Trophoblast cell (in vitro differentiated cells and primary cell): ENCODE measurements at regions not wholly inside any gene's neighbourhood (a gene's known extent, or its start where the extent isn't known, plus 50 kb on each side); places are given as distances from the start of the nearest gene placed in this dataset.
A peak's percentile ranks its signal among the peaks of the same experiment; 100 is the strongest.

Source experiments
- DNase-seq, 2 donors: peaks; one replicate each; pipeline ENCODE4 v3.0.0-alpha.2; 2016
- H2AFZ ChIP-seq: 2 replicates; pipeline ENCODE4 v1.6.1; 2013; ENCODE audit warnings: low read length, moderate library complexity, mild to moderate bottlenecking; ENCODE audit not compliant: insufficient read depth, poor library complexity
- H2AK5ac ChIP-seq: 2 replicates; pipeline ENCODE4 v1.6.1; 2013; ENCODE audit warnings: mild to moderate bottlenecking, low read length
- H2BK120ac ChIP-seq: 2 replicates; pipeline ENCODE4 v1.6.1; 2013; ENCODE audit warnings: low read length, mild to moderate bottlenecking, moderate library complexity; ENCODE audit not compliant: insufficient read depth, poor library complexity
- H2BK12ac ChIP-seq: 2 replicates; pipeline ENCODE4 v1.6.1; 2013; ENCODE audit warnings: mild to moderate bottlenecking, low read length, moderate library complexity
- H2BK5ac ChIP-seq: 2 replicates; pipeline ENCODE4 v1.6.1; 2013; ENCODE audit warnings: low read length, low read depth, moderate library complexity, mild to moderate bottlenecking; ENCODE audit not compliant: poor library complexity
- H3K14ac ChIP-seq: 2 replicates; pipeline ENCODE4 v1.6.1; 2013; ENCODE audit warnings: mild to moderate bottlenecking, low read length
- H3K18ac ChIP-seq: 2 replicates; pipeline ENCODE4 v1.6.1; 2013; ENCODE audit warnings: mild to moderate bottlenecking, low read length
- H3K23ac ChIP-seq: 2 replicates; pipeline ENCODE4 v1.6.1; 2013; ENCODE audit warnings: low read length
- H3K27ac ChIP-seq: 2 replicates; pipeline ENCODE4 v1.5.1; 2013; ENCODE audit warnings: low read depth, mild to moderate bottlenecking, inconsistent platforms, low read length, moderate library complexity
- H3K27me3 ChIP-seq: 2 replicates; pipeline ENCODE4 v1.6.1; 2013; ENCODE audit warnings: inconsistent platforms, mild to moderate bottlenecking, low read length, moderate library complexity; ENCODE audit not compliant: insufficient read depth
- H3K36me3 ChIP-seq, 2 experiments: 1 replicate in 1 of 2; 2 replicates in 1 of 2; pipeline ENCODE4 v1.6.1; 2013; ENCODE audit warnings: low read length in 2 of 2, mild to moderate bottlenecking in 2 of 2, moderate library complexity in 1 of 2; ENCODE audit not compliant: insufficient read depth in 2 of 2, control insufficient read depth in 1 of 2
- H3K4ac ChIP-seq: 2 replicates; pipeline ENCODE4 v1.6.1; 2013; ENCODE audit warnings: low read depth, mild to moderate bottlenecking, low read length, moderate library complexity
- H3K4me1 ChIP-seq, 2 experiments: 1 replicate in 1 of 2; 2 replicates in 1 of 2; pipeline ENCODE4 v1.6.1; 2013; ENCODE audit warnings: low read length in 2 of 2, mild to moderate bottlenecking in 2 of 2, moderate library complexity in 1 of 2; ENCODE audit not compliant: insufficient read depth in 2 of 2, control insufficient read depth in 1 of 2
- H3K4me2 ChIP-seq: 2 replicates; pipeline ENCODE4 v1.6.1; 2013; ENCODE audit warnings: inconsistent platforms, mild to moderate bottlenecking, low read length, moderate library complexity
- H3K4me3 ChIP-seq: 2 replicates; pipeline ENCODE4 v1.5.1; 2013; ENCODE audit warnings: mild to moderate bottlenecking, low read depth, low read length, inconsistent platforms
- H3K79me1 ChIP-seq: one replicate; pipeline ENCODE4 v1.6.1; 2013; ENCODE audit warnings: low read length
- H3K79me2 ChIP-seq: 2 replicates; pipeline ENCODE4 v1.6.1; 2013; ENCODE audit warnings: low read length, mild to moderate bottlenecking; ENCODE audit not compliant: control insufficient read depth, insufficient read depth, poor library complexity
- H3K9ac ChIP-seq: 2 replicates; pipeline ENCODE4 v1.6.1; 2013; ENCODE audit warnings: mild to moderate bottlenecking, low read length
- H3K9me3 ChIP-seq: 2 replicates; pipeline ENCODE4 v1.6.1; 2013; ENCODE audit warnings: low read depth, mild to moderate bottlenecking, control low read depth, inconsistent platforms, low read length; ENCODE audit not compliant: insufficient read depth
- H4K12ac ChIP-seq: 2 replicates; pipeline ENCODE4 v1.6.1; 2013; ENCODE audit warnings: low read depth, mild to moderate bottlenecking, low read length, moderate library complexity
- H4K8ac ChIP-seq: 2 replicates; pipeline ENCODE4 v1.6.1; 2013; ENCODE audit warnings: low read depth, mild to moderate bottlenecking, low read length, moderate library complexity
- H4K91ac ChIP-seq: one replicate; pipeline ENCODE4 v1.6.1; 2013; ENCODE audit warnings: low read depth, mild to moderate bottlenecking, low read length, moderate library complexity
- WGBS: extraction: QIAGEN DNeasy Blood & Tissue Kit; methylation state at CpG from one replicate; pipeline ENCODE4 v1.1.7; 2013; ENCODE audit warnings: missing lambda C conversion rate; ENCODE audit not compliant: insufficient read length, insufficient coverage; ENCODE audit errors: extremely low coverage; 5-methylcytosine and 5-hydroxymethylcytosine counted together

- Histone ChIP-seq H2BK5ac (peak overlapping the region; percentile 93), H4K12ac (peak overlapping the region; percentile 92), H2AFZ (no peak overlapping the region), H3K4me3 (peak overlapping the region; percentile 86), H3K9ac (peak overlapping the region; percentile 98), H2BK12ac (no peak overlapping the region), H3K79me1 (peaks cover 20% of the 10 kb centered on the region), H3K4me2 (peak overlapping the region; percentile 75), H4K8ac (peak overlapping the region; percentile 94), H3K4me1 (no peaks in the 10 kb centered on the region), H3K18ac (peak overlapping the region; percentile 66), H3K27me3 (no peaks in the 10 kb centered on the region), H3K9me3 (no peaks in the 10 kb centered on the region), H3K36me3 (no peaks in the 10 kb centered on the region), H2AK5ac (peak overlapping the region; percentile 97), H3K4ac (peak overlapping the region; percentile 95), H2BK120ac (peak overlapping the region; percentile 91), H4K91ac (peak overlapping the region; percentile 97), H3K14ac (peak overlapping the region; percentile 98), H3K27ac (peak overlapping the region; percentile 90), H3K23ac (no peak overlapping the region), H3K79me2 (peaks cover 12% of the 10 kb centered on the region)
- no CpG with 5 or more reads among the region's 11 CpGs for WGBS
- DNase-seq = peak in 1 of 2 donors; percentile 82
These were observed 74.6 kb downstream of the OR2B2 start for GRCh38 chr6:27837625-27838057.

- H2BK5ac ChIP-seq = peak overlapping the region; percentile 93
- H3K36me3 ChIP-seq = no peaks in the 10 kb centered on the region
- peak overlapping the region; percentile 39 for H2AK5ac ChIP-seq
- peak; percentile 50 to 81 for DNase-seq
- H3K4me2 ChIP-seq = peak overlapping the region; percentile 75
- no peaks in the 10 kb centered on the region for H3K9me3 ChIP-seq
- peak overlapping the region; percentile 79 for H3K18ac ChIP-seq
- H4K12ac ChIP-seq = peak overlapping the region; percentile 92
- no peaks in the 10 kb centered on the region for H3K4me1 ChIP-seq
- H2AFZ ChIP-seq = peak overlapping the region; percentile 10
- peak overlapping the region; percentile 91 for H2BK120ac ChIP-seq
- peak overlapping the region; percentile 98 for H3K9ac ChIP-seq
- no CpG with 5 or more reads among the region's 25 CpGs for WGBS
- peaks cover 12% of the 10 kb centered on the region for H3K79me2 ChIP-seq
- H4K91ac ChIP-seq = peak overlapping the region; percentile 97
- peak overlapping the region; percentile 86 for H3K4me3 ChIP-seq
- peak overlapping the region; percentile 73 for H2BK12ac ChIP-seq
- H4K8ac ChIP-seq = peak overlapping the region; percentile 94
- H3K14ac ChIP-seq = peak overlapping the region; percentile 98
- H3K4ac ChIP-seq = peak overlapping the region; percentile 65
- H3K27me3 ChIP-seq = no peaks in the 10 kb centered on the region
- peak overlapping the region; percentile 90 for H3K27ac ChIP-seq
- H3K23ac ChIP-seq = no peak overlapping the region
- H3K79me1 ChIP-seq = peaks cover 20% of the 10 kb centered on the region
These were observed 75.2 kb downstream of the OR2B2 start for GRCh38 chr6:27836783-27837624.

- Histone ChIP-seq H3K27me3 (no peaks in the 10 kb centered on the region), H4K8ac (no peak overlapping the region), H2BK12ac (no peak overlapping the region), H2AFZ (no peak overlapping the region), H2BK5ac (no peak overlapping the region), H3K4me1 (no peaks in the 10 kb centered on the region), H3K79me1 (peaks cover 20% of the 10 kb centered on the region), H3K36me3 (no peaks in the 10 kb centered on the region), H3K4me3 (peak overlapping the region; percentile 78), H3K4ac (no peak overlapping the region), H3K27ac (peak overlapping the region; percentile 90), H3K18ac (peak overlapping the region; percentile 79), H3K9ac (no peak overlapping the region), H4K12ac (no peak overlapping the region), H2BK120ac (no peak overlapping the region), H3K9me3 (no peaks in the 10 kb centered on the region), H3K79me2 (peaks cover 12% of the 10 kb centered on the region), H3K23ac (no peak overlapping the region), H4K91ac (peak overlapping the region; percentile 73), H3K4me2 (peak overlapping the region; percentile 75), H3K14ac (peak overlapping the region; percentile 79), H2AK5ac (no peak overlapping the region)
- WGBS = 100% methylated on average over 1 of the region's 3 CpGs
- DNase-seq = no peak
These were observed 75.9 kb downstream of the OR2B2 start for GRCh38 chr6:27836141-27836782.

- Histone ChIP-seq H2AK5ac (no peak overlapping the region), H3K4me2 (no peak overlapping the region), H2BK5ac (no peak overlapping the region), H3K79me1 (peaks cover 24% of the 10 kb centered on the region), H4K91ac (no peak overlapping the region), H3K4me3 (no peak overlapping the region), H3K4ac (no peak overlapping the region), H2BK12ac (no peak overlapping the region), H4K12ac (no peak overlapping the region), H3K27ac (no peak overlapping the region), H2BK120ac (no peak overlapping the region), H4K8ac (no peak overlapping the region), H3K18ac (no peak overlapping the region), H3K4me1 (no peaks in the 10 kb centered on the region), H3K9me3 (no peaks in the 10 kb centered on the region), H3K36me3 (no peaks in the 10 kb centered on the region), H3K79me2 (peaks cover 16% of the 10 kb centered on the region), H2AFZ (no peak overlapping the region), H3K27me3 (no peaks in the 10 kb centered on the region), H3K9ac (no peak overlapping the region), H3K23ac (no peak overlapping the region), H3K14ac (no peak overlapping the region)
- no peak for DNase-seq
- no CpG with 5 or more reads among the region's 4 CpGs for WGBS
These were observed 77.2 kb downstream of the OR2B2 start for GRCh38 chr6:27834879-27835549.
